Stimulated activated CD8-positive, alpha-beta memory T cell treated with anti-CD3 and anti-CD28 coated beads, Interleukin-4, amount 100 ng/mL, for 1 hour (primary cell): ENCODE measurements at regions not wholly inside any gene's neighbourhood (a gene's known extent, or its start where the extent isn't known, plus 50 kb on each side); places are given as distances from the start of the nearest gene placed in this dataset.

Experiments used
- DNase-seq, 2 donors: peaks; one replicate each; pipeline ENCODE4 v3.0.0-alpha.2; 2020; ENCODE audit warnings: low read depth in 2 of 2, low spot score in 1 of 2

DNA sequence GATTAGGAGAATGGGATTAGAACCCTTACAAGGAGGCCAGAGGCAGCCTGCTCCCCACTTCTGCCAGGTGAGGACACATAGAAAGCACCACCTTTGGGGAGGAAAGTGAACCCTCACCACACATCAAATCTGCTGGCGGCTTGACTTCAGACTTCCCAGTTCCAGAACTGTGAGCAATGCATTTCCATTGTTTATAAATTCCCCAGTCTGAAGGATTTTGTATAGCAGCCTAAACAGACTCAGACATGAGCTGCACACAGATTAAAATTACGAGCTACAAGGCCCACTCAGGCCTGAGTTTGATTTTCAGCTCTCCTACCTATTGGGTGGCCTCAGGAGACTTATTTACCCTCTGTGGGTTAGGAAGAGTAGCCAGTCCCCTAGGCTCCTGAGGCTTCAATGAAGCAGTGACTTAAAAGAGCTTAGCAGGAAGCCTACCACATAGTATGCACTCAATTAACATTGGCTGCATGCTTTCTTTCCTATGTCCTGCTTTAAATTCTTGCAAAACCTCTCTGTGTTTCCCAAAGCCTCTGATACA lies 350.7 kb upstream of the ZMIZ1 start:
- no peak for DNase-seq

DNA sequence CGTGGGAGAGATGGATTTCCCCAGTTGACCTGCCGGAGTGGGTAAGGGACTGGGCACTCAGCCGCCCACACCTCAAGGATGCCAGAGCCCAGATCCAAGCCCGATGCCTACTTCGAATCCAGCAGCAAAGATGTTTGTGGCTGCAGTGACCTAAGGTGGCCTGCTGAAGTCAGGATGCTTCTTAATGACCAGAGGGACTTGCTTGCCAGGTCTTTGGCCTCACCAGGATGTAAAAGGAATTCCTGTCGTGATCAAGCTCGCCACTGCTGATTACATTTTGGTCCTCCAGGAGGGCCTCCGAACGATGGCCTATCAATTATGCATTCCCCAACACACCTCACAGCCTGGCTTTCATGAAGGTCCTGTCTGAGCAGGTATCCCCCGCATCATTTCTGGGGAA lies 349.5 kb upstream of the ZMIZ1 start:
- no peak for DNase-seq

DNA sequence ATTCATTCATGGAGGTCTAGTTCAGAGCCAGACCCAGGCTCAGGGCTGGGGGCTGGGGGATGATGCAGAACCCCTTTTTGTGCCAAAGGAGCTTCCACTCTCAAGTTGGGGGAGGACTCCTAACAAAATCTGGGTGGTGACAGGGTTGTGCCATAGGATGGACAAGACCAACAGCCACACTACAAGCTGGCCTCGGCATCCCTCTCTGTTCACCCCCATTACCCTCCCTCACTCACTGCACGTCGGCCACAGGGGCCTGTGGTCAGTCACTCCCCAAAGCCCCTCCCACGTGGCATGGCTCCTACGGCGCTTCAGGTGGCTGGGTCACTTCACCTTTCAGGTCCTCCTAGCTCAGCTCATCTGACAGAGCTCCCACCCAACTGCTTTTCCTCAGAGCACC lies 348.7 kb upstream of the ZMIZ1 start:
- DNase-seq, result no peak

DNA sequence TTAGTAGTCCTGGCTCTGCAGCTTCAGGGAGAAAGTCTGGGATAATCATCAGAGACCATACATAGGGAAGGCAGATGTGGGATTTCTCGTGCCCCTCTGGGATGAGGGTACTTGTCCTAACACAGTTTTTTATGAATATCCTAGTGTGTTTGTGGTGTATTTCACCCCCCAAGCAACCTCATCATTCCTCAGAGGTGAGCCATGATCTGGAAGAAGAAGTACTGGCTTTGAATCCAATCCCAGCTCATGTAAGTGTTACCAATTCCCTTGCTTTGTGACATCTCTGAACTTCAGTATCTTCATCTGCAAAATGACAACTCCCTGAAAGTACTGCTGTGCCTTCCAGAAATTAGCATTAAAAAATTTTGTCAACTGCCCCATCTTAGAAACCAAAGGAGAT lies 347.5 kb upstream of the ZMIZ1 start:
- no peak for DNase-seq

DNA sequence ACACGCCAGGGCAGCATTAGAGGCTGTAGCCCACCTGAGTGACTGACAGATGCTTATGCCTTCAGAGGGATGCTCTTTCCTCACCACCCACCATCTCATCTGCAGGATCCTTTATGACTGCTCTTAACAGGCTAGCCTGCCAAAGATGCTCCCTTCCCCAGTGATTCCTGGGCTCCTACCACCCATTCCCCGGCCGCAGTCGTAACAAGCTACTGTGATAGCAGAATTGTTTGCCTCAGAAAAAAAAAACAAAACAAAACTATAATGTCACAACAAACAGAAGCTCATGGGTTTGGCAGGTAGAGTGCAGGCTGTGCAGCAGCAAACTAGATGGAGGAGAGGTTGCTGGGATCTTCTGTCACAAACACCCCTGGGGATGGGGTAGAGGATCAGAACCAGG lies 343.9 kb upstream of the ZMIZ1 start:
- DNase-seq, result no peak

DNA sequence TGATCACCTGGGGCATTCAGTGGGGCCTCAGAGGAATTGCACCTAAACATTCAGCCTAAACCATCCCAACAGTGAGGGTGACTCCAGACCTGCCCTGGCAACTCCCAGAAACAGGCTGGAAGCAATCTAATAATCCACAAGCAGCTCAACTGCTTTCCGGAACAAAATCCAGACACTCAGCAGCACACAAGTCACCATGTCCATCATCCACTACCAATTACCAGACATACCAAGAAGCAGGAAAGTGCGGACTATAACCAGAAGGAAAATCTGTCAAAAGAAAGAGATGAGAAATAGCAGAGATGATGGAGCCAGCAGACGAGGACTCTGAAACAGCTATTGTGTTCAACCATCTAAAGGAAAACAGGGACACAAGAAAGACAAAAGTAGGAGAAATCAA lies 342.6 kb upstream of the ZMIZ1 start:
- DNase-seq, result no peak

DNA sequence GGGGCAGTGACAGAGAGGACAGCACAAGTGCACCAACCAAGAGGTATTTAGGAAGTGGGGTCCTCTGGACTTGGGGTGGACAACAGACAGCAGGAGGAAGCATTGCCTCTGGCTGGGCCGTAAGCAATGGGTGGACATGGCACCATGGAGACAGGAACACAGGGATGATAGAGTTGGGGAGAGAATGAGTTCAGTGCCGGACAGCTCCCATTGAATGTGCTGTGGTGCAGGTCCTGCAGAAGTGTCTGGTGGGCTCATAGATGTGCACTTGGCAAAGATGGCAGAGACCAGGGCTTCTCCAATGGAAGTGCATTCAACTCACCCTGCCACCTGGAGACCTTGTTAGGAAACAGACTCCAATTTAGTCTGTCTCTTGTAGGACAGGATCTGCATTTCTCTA lies 341.5 kb upstream of the ZMIZ1 start:
- DNase-seq, result no peak

DNA sequence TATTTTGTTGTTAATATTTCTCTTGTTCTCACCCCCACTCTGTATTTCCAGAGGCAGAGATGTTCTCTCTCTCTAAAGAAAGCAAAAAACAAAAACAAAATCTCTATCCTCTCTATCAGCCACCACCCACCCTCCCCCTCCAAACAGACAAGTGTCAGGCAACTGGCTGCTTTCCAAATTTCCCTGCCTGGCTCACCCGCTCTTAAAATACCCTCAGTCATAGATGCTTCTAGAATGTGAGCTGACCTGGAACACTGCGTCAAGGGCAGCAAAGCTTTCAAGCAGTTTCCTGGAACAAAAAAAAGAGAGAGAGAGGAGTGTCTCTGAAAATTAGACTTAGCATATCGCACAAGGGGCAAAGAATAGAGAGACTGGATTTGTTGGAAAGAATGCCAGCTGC lies 341.0 kb upstream of the ZMIZ1 start:
- no peak for DNase-seq

DNA sequence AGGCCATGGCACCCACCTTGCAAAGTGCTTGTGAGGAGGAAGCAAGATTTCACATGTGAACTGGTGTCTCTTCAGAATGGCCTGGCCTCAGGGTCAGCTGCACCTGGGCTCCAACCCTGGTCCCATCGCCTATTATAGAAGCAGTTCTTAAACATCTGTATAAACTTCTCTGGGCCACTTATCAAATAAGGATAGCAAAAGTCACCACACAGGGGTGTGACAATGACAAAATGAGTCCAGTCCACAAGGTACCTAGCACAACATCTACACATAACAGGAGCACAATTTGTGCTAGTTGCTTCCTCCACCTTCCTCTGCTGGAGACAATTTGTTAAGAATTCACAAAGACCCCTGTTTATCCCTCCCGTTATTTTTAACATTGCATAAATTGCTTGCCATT lies 340.6 kb upstream of the ZMIZ1 start:
- no peak for DNase-seq

DNA sequence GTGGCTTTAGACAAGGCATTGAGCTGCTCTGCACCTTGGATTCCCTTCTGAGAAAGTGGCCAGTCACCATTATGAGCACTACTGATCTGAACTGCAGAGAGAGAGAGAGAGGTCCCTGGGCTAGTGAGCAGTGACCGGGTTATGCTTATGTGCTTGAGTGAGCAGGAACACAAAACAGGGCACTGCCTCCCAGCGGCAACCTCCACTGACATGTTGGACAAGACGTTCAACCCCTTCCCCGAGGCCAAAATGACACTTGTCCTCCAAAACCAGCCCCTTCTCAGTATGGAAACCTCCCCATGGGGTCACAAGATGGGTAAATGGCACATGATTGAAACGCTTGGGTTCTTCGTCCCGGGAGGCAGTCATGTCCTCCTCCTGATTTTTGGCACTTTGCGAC lies 339.4 kb upstream of the ZMIZ1 start:
- no peak for DNase-seq

DNA sequence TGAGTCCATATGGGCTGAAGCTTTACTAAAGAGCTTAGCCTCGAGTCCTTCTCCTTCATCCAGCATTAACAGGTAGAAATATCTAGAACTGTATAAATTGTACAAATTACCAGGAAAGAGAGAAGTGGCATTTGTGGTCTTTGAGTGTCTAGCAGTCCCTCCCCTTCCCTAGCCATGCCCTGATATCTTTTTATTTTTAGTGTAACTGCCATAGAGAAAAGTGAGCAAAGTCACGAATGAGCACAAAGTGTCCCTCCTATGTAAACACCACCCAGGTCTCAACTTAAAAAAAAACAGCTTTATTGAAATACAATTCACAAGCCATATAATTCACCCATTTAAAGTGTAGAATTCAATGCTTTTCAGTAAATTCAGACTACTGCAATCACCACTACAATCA lies 339.0 kb upstream of the ZMIZ1 start:
- DNase-seq, result no peak

DNA sequence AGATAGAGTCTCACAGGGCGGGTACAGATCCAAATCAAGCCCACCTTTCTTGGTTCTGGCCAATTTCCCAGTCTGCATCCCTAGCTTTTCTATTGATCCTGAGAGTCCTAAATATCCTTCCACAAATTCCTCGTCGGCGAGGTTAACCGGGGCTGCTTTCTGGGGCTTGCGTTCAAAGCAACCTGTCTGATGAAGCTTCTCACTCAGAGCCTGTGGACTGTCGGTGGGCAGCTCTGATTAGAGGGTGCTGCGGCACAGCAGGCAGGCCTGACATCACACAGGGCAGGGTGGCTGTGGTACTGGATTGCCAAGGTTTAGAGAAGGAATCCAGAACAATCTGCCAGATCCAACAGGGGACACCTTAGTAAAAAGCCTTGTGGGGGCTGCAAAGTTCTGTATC lies 338.0 kb upstream of the ZMIZ1 start:
- DNase-seq, result no peak

DNA sequence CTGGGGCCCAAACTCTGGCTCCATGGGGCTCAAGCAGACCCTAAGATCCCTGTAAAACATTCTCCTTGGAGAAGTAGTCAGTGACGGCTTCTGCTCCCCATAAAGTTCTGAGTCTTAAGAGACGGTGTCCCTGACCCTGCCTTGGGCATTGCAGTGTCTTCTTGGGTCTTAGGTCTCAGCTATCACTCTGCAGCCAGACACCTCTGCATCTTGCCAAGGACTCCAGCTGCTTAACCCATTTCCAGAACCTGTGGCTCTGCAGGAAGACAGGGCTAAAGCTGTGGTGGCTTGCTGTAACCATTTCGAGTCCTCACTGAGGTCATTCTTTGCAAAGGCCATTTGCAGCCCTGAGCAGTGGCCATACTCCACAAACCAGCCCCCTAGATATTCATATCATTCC lies 337.1 kb upstream of the ZMIZ1 start:
- no peak for DNase-seq

DNA sequence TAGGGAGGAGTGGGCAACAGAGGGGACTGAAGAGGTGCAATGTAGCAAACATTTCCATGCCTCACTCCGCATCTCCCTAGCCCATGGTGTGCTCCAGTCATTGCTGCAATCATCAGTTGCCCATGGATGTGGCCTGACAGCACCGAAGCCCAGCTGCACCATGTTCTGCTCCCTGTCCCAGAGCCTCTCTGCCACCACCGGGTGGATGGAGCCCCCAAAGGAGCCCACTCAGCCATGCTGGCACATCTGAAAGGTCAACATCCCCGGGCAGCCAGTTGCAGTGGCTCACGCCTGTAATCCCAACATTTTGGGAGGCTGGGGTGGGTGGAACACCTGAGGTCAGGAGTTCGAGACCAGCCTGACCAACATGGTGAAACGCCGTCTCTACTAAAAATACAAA lies 336.4 kb upstream of the ZMIZ1 start:
- DNase-seq, result no peak

DNA sequence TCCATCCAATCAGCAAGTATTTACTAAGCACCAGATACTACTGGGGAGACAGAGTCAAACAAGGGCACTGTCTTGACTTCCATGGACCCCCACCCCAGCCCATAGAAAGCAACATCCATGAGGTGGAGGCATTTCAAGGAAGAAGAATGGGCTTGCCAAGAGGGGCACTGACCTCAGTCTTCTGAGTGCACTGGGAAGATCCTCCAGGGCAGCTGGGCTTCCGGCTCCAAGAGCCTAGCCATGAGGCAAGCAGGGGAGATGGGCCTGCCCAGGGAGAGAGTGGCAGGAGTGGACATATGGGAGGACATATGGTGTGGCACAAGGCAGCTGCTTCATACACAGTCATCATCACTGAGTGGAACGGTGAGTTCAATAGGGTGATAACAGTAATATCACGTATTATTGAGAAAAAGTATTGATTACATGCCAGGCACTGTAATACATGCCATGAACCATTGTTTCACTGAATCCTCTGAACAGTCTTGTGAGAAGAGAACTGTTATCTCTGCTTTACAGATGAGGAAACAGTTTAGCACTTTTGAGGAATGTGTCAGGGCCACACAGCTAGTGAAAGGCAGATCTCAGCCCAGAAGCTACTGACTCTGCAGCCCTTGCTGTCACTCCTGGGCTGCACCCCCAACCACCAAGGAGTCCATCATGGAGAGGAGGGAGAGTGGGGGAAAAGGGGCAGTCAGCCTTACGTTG lies 331.7 kb upstream of the ZMIZ1 start:
- no peak for DNase-seq

DNA sequence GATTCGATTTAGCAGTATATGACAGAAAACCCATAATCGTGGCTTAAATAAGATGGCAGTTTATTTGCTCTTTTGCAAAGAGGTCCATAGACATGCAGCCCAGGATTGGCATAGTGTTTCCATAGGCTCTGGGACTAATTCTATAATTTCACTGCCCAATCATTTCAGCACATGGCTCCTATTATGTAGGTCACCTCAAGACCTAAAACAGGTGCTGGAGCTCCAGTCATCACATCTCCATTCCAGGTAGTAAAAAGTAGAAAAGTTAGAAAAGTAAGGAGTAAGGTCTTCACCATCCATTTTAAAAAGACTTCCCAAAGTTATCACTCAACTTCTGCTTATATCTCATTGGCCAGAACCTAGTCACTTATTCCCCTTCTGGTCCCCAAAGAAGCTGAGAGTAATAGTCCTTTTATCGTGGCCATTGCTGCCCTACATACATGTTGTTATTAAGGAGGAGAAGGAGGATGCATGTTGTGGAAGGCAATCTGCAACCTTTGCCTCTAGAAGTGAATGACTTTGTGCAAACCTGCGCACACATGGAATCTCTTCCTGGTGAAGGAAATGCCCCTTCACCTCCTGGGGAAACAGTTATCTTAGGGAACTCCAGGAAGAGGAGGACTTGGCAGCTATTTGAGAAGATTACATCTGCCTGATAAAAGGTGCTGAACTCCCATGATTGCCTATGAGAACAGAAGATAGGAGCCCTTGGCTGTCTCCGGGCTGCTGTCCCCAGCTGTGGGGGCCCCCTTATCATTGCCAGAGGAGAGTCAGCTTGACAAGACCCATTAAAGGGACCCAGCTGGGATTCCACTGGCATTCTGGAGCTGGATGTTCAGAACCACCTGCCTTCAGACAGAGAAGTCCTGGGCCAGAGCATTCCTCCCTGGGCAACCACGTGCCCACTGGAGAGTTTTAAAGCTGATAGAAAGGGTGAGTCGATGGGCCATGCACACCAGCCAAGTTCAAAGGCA lies 330.6 kb upstream of the ZMIZ1 start:
- no peak for DNase-seq

DNA sequence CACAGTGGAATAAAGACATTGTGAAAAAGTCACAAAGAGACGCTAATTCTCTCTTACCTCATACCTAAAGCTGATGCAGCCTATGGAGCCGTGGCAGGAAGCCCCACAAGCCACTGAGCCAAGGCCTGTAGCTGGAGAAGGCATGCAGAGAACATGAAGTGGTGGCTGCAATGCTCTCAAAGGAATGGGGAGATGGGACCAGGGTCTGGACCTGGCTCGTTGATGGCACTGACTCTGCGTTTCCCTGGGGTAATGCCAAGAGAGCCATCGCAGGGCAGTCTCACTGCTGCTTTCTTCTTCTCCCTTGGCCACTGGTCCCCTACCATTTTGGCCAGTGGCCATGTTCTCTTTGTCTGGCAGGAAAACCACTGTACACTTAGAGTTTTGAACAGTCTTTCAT lies 329.9 kb upstream of the ZMIZ1 start:
- no peak for DNase-seq

DNA sequence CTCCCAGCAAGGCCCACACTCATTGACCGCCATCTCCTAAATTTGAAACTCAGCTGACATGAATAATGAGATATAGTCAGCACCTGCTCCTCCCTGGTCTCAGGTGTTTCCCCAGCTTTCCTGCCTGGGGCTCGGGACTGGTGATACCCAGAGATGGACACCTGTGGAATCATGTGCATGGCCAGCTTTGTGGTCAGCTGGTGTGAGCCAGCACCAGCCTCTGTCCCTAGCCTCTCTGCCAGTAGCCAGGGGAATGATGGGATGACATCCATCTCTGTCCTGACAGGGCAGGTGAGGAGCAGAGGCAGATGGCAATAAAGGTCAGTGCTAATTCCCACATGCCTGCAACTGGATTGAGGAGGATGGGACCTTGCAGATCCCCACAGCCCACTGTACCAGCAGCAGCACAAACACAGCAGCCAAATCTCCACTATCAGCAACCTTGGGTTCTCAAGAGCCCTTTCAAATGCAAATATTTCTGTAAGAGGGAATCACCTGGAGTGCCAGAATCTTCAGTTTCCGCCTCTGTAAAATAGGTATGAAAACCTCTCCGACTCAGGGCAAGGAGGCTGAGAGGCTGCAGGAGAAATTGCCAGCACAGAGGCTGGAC lies 329.2 kb upstream of the ZMIZ1 start:
- no peak for DNase-seq

DNA sequence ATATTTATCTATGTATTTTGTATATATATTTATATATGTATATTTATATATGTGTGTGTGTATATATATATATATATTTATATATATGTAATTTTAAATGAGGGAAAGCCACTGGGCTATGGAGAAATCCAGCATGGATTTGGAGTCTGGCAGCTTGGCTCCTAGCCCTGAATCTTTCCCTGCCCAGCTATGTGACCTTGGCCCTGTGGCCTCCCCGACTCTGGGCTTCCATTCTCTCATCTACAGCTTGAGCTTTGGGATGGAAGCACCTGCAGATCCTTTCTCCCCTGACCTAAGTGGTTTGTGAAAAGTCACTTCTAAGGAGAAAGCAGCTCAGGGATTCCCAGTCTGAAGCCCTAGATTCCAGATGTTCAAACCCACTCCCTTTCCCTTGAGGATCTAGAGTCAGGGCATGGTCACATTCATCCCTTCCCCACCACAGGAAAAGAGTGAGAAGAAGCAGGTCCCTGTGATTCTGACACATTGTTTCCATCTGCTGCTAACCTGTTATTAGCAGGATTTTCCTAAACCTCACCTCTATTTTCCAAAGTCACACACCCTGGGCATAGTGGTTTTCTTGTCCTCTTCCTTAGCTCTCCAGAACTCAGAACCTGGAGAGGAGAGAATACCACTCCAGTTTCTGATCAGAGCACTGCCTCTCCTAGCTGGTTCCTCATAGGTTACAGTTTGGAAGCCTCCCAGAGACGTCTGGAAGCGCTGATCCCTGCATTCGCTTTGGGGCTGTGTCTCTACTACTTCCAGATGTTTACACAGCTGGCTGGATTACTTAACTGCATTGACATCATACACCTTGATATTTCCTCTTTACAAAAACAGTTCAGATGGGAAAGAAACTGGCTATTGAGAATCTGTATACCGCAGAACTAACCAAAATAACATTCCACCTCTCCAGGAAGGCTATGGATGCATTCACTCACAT lies 327.5 kb upstream of the ZMIZ1 start:
- no peak for DNase-seq

DNA sequence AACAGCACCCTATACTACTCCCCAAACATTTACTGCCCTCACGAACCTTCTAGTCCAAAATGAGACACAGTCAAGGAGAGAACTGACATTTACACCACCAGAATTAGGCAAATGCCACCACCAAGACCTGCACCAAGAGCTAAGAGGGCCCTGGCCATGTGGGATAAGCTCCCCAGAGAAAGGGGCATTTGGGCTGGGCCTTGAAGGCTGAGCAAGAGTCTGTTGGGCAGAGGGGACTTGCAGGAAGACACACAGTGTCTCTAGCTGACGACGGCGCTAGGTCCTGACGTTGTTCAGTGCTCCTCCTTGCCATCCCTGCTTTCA lies 326.4 kb upstream of the ZMIZ1 start:
- no peak for DNase-seq
